Bone marrow (tissue), 2 donors: ENCODE measurements at regions not wholly inside any gene's neighbourhood (a gene's known extent, or its start where the extent isn't known, plus 50 kb on each side); places are given as distances from the start of the nearest gene placed in this dataset.
"Not testable (repeated sequence)": the region's sequence is repeated elsewhere in the genome, so short reads cannot be mapped to it uniquely, and the experiment has no call there.

Source experiments
- DNase-seq, 2 donors: peaks; one replicate each; lab custom pipeline; 2025; lab: John Stamatoyannopoulos, UW

- no peak for DNase-seq
Observed at GRCh38 chr4:12580787-12581186, 903.4 kb downstream of the RAB28 start.

GRCh38 chr4:12579172-12579571, 905.0 kb downstream of the RAB28 start:
- no peak for DNase-seq

- no peak for DNase-seq
Observed at GRCh38 chr4:12576409-12576808, 907.7 kb downstream of the RAB28 start.

- DNase-seq: no peak
Observed at GRCh38 chr4:12573716-12574115, 910.4 kb downstream of the RAB28 start.

GRCh38 chr4:12562476-12563140, 921.5 kb downstream of the RAB28 start:
- no peak for DNase-seq

- no peak for DNase-seq
Observed at GRCh38 chr4:12562021-12562420, 922.1 kb downstream of the RAB28 start.

- no peak for DNase-seq
Observed at GRCh38 chr4:12555011-12555410, 929.1 kb downstream of the RAB28 start.

- no peak for DNase-seq
Observed at GRCh38 chr4:12548678-12549077, 935.5 kb downstream of the RAB28 start.

GRCh38 chr4:12545812-12546211, 938.3 kb downstream of the RAB28 start:
- no peak for DNase-seq

- DNase-seq: no peak
Observed at GRCh38 chr4:12538162-12538561, 946.0 kb downstream of the RAB28 start.

GRCh38 chr4:12534684-12535083, 949.5 kb downstream of the RAB28 start:
- DNase-seq: no peak

GRCh38 chr4:12519426-12519825, 964.7 kb downstream of the RAB28 start:
- no peak for DNase-seq

GRCh38 chr4:12507868-12508481, 976.2 kb downstream of the RAB28 start:
- no peak for DNase-seq

- DNase-seq: no peak
Observed at GRCh38 chr4:12500409-12500808, 983.7 kb downstream of the RAB28 start.

- DNase-seq: no peak
Observed at GRCh38 chr4:12499693-12500092, 984.4 kb downstream of the RAB28 start.

GRCh38 chr4:12495211-12495610, 988.9 kb downstream of the RAB28 start:
- DNase-seq: no peak

- no peak for DNase-seq
Observed at GRCh38 chr4:12492730-12493393, 991.3 kb downstream of the RAB28 start.

- no peak for DNase-seq
Observed at GRCh38 chr4:12488672-12489071, 995.5 kb downstream of the RAB28 start.

- DNase-seq: no peak
Observed at GRCh38 chr4:12487000-12487399, 997.1 kb downstream of the RAB28 start.

GRCh38 chr4:12472087-12472486, 1012.1 kb downstream of the RAB28 start:
- DNase-seq: no peak

- DNase-seq: no peak
Observed at GRCh38 chr4:12471193-12471592, 1012.9 kb downstream of the RAB28 start.

GRCh38 chr4:12461576-12461975, 1022.6 kb downstream of the RAB28 start:
- not testable (repeated sequence) for DNase-seq

GRCh38 chr4:12459126-12459525, 1025.0 kb downstream of the RAB28 start:
- DNase-seq: no peak
